C1 segment of cervical spinal cord (tissue), 14 donors: ENCODE measurements at regions not wholly inside any gene's neighbourhood (a gene's known extent, or its start where the extent isn't known, plus 50 kb on each side); places are given as distances from the start of the nearest gene placed in this dataset.

Experiments used
- DNase-seq, 14 donors: peaks; one replicate each; lab custom pipeline; 2025; lab: John Stamatoyannopoulos, UW

GRCh38 chr18:60775978-60776377 lies 403.4 kb upstream of the MC4R start:
- DNase-seq = no peak

- DNase-seq = no peak
These were observed 411.6 kb upstream of the MC4R start for GRCh38 chr18:60784161-60784560.

- no peak for DNase-seq
These were observed 422.2 kb upstream of the MC4R start for GRCh38 chr18:60794802-60795201.

GRCh38 chr18:60804415-60804814 lies 431.8 kb upstream of the MC4R start:
- no peak for DNase-seq

- no peak for DNase-seq
These were observed 437.4 kb upstream of the MC4R start for GRCh38 chr18:60809937-60810336.

GRCh38 chr18:60812921-60813320 lies 440.3 kb upstream of the MC4R start:
- no peak for DNase-seq

GRCh38 chr18:60826346-60826745 lies 453.8 kb upstream of the MC4R start:
- no peak for DNase-seq

- no peak for DNase-seq
These were observed 459.4 kb upstream of the MC4R start for GRCh38 chr18:60831971-60832370.

- no peak for DNase-seq
These were observed 466.1 kb upstream of the MC4R start for GRCh38 chr18:60838677-60839076.

GRCh38 chr18:60846396-60846795 lies 473.8 kb upstream of the MC4R start:
- DNase-seq = no peak

- DNase-seq = no peak
These were observed 474.9 kb upstream of the MC4R start for GRCh38 chr18:60847517-60847916.

GRCh38 chr18:60861575-60861974 lies 471.7 kb upstream of the CDH20 start:
- no peak for DNase-seq

- DNase-seq = no peak
These were observed 470.2 kb upstream of the CDH20 start for GRCh38 chr18:60862988-60863387.

- DNase-seq = no peak
These were observed 467.4 kb upstream of the CDH20 start for GRCh38 chr18:60865801-60866200.

- no peak for DNase-seq
These were observed 462.7 kb upstream of the CDH20 start for GRCh38 chr18:60870261-60871153.

- DNase-seq = no peak
These were observed 460.8 kb upstream of the CDH20 start for GRCh38 chr18:60872434-60872833.

- DNase-seq = no peak
These were observed 459.5 kb upstream of the CDH20 start for GRCh38 chr18:60873708-60874107.

- no peak for DNase-seq
These were observed 457.2 kb upstream of the CDH20 start for GRCh38 chr18:60875957-60876507.

- no peak for DNase-seq
These were observed 453.0 kb upstream of the CDH20 start for GRCh38 chr18:60880184-60880583.

GRCh38 chr18:60883587-60883986 lies 449.6 kb upstream of the CDH20 start:
- DNase-seq = no peak

GRCh38 chr18:60888071-60888624 lies 445.1 kb upstream of the CDH20 start:
- DNase-seq = no peak

GRCh38 chr18:60889442-60889841 lies 443.8 kb upstream of the CDH20 start:
- no peak for DNase-seq

GRCh38 chr18:60891936-60892335 lies 441.3 kb upstream of the CDH20 start:
- no peak for DNase-seq
